BJ (cell line): ENCODE measurements at regions not wholly inside any gene's neighbourhood (a gene's known extent, or its start where the extent isn't known, plus 50 kb on each side); places are given as distances from the start of the nearest gene placed in this dataset.

Experiments
- CTCF ChIA-PET: fragments of 350-600 bp; formaldehyde crosslinking; extraction: SDS; loops from one replicate; lab custom pipeline; 2021; ENCODE audit warnings: antibody characterized with exemption, inconsistent platforms; lab: Yijun Ruan, JAX
- POLR2A ChIA-PET: fragments of 300-600 bp; sonication (Branson Sonifier 250); formaldehyde crosslinking; extraction: SDS; loops from one replicate; lab custom pipeline; 2021; ENCODE audit warnings: antibody characterized with exemption; lab: Charles Lee
- DNase-seq: peaks from one replicate; pipeline ENCODE4 v3.0.0-alpha.2; 2011; ENCODE audit warnings: low read depth
- H3K27me3 ChIP-seq: 2 replicates; pipeline ENCODE4 v1.6.0; 2011; ENCODE audit warnings: low read length; ENCODE audit not compliant: control insufficient read depth, insufficient read depth
- H3K36me3 ChIP-seq: 2 replicates; pipeline ENCODE4 v1.5.1; 2011; ENCODE audit warnings: low read length; ENCODE audit not compliant: control insufficient read depth, insufficient read depth
- H3K4me3 ChIP-seq: 2 replicates; pipeline ENCODE4 v1.5.1; 2011; ENCODE audit warnings: low read depth, mild to moderate bottlenecking, control low read depth, low read length
- TF ChIP-seq, protein P1 (sequence below): IDR thresholded peaks from 2 replicates; pipeline ENCODE4 v1.5.1; 2011; ENCODE audit warnings: low read depth, mild to moderate bottlenecking, control low read depth, inconsistent platforms, low read length, moderate library complexity; ENCODE audit not compliant: insufficient read depth

GRCh38 chr13:34748596-34748995 is 193.5 kb upstream of the NBEA start:
- TF ChIP-seq, protein P1, sequence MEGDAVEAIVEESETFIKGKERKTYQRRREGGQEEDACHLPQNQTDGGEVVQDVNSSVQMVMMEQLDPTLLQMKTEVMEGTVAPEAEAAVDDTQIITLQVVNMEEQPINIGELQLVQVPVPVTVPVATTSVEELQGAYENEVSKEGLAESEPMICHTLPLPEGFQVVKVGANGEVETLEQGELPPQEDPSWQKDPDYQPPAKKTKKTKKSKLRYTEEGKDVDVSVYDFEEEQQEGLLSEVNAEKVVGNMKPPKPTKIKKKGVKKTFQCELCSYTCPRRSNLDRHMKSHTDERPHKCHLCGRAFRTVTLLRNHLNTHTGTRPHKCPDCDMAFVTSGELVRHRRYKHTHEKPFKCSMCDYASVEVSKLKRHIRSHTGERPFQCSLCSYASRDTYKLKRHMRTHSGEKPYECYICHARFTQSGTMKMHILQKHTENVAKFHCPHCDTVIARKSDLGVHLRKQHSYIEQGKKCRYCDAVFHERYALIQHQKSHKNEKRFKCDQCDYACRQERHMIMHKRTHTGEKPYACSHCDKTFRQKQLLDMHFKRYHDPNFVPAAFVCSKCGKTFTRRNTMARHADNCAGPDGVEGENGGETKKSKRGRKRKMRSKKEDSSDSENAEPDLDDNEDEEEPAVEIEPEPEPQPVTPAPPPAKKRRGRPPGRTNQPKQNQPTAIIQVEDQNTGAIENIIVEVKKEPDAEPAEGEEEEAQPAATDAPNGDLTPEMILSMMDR, result no peak
- POLR2A ChIA-PET, result no interaction called here
- CTCF ChIA-PET, result interaction anchor here (1.0 kb wide), 1 partner anchor 10 kb away, joined by 3 read pairs; no protein-coding TSS in a partner anchor
- Histone ChIP-seq H3K4me3 (no peak overlapping the region), H3K36me3 (no peaks in the 10 kb centered on the region), H3K27me3 (no peaks in the 10 kb centered on the region)
- no peak for DNase-seq

DNA sequence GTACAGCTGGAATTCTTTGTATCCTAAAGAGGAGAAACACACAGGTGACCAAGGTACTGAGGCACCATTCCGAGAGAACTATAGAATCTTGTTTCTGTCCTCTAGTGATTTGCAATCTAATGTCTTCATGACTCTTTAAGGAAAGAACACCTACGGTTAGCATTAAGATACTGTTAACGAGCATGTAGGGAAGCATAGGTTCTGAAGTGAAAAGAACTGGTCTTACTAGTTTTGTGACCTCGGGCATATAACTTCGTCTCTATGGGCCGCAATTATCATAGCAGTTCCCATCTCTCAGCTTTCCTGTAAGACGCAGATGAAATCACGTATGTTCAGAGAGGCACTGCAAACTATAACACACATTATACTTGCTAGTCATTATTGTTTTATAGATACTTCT is 193.0 kb upstream of the NBEA start:
- Histone ChIP-seq H3K4me3 (no peak overlapping the region), H3K36me3 (no peaks in the 10 kb centered on the region), H3K27me3 (no peaks in the 10 kb centered on the region)
- no peak for DNase-seq
- CTCF ChIA-PET, result no interaction called here
- POLR2A ChIA-PET, result no interaction called here
- TF ChIP-seq, protein P1, result no peak

GRCh38 chr13:34750078-34750931 is 191.8 kb upstream of the NBEA start:
- Histone ChIP-seq H3K27me3 (no peaks in the 10 kb centered on the region), H3K4me3 (peak overlapping the region; percentile 21), H3K36me3 (no peaks in the 10 kb centered on the region)
- ChIA-PET POLR2A (no interaction called here), CTCF (interaction anchor here (0.6 kb wide), 1 partner anchor 615 kb away, joined by 3 read pairs; no protein-coding TSS in a partner anchor)
- TF ChIP-seq, protein P1, result no peak
- no peak for DNase-seq

DNA sequence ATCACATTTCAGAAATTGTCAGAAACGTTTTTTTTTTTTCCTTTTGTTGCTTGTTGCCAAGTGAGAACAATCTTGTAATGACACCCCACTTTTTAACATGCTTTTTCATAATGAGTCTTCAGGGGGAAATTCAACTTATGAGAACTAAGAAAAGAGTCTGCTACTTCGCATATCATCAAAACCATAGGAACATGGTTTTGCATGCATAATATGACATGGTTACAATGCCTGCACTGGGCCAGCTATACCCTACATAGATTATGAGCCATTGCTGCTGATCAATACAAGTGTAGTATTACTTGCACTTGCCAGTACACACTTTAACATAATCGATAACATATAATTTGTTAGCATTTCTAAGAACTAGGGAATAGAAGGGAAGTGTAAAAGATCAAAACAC is 191.0 kb upstream of the NBEA start:
- no peaks in the 10 kb centered on the region for H3K36me3 ChIP-seq
- TF ChIP-seq, protein P1, result no peak
- H3K27me3 ChIP-seq, result no peaks in the 10 kb centered on the region
- ChIA-PET POLR2A (no interaction called here), CTCF (interaction anchor here (0.6 kb wide), 1 partner anchor 616 kb away, joined by 3 read pairs; no protein-coding TSS in a partner anchor)
- H3K4me3 ChIP-seq, result no peak overlapping the region
- DNase-seq, result no peak

DNA sequence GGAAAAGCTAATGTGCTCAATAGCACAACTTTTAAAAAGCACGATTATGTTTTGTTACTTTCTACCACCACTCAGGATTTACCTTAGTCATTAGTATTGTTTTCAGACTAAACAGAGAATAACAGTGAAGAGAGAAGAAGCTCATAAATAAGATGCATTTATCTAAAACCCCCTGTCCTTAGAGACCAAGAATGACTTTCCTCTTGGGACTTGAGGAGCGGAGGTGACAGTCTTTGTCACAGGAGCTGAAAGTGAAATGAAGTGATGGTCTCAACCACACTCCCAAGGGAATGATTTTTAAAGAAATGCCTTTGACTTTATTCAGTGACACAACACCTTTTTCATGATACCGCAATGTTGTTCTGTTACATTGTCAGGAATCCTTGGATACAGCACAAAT is 190.6 kb upstream of the NBEA start:
- no peaks in the 10 kb centered on the region for H3K27me3 ChIP-seq
- TF ChIP-seq, protein P1, result no peak
- no peak overlapping the region for H3K4me3 ChIP-seq
- CTCF ChIA-PET, result no interaction called here
- H3K36me3 ChIP-seq, result no peaks in the 10 kb centered on the region
- no peak for DNase-seq
- POLR2A ChIA-PET, result no interaction called here
